NCI-H146 treated with DMSO at 0.1 percent for 48 hours (cell line): ENCODE measurements at regions not wholly inside any gene's neighbourhood (a gene's known extent, or its start where the extent isn't known, plus 50 kb on each side); places are given as distances from the start of the nearest gene placed in this dataset.
A peak's percentile ranks its signal among the peaks of the same experiment; 100 is the strongest.
"Not testable (repeated sequence)": the region's sequence is repeated elsewhere in the genome, so short reads cannot be mapped to it uniquely, and the experiment has no call there.

Source experiments
- DNase-seq: peaks from one replicate; lab custom pipeline; 2025; ENCODE audit not compliant: unreplicated experiment; lab: John Stamatoyannopoulos, UW

DNA sequence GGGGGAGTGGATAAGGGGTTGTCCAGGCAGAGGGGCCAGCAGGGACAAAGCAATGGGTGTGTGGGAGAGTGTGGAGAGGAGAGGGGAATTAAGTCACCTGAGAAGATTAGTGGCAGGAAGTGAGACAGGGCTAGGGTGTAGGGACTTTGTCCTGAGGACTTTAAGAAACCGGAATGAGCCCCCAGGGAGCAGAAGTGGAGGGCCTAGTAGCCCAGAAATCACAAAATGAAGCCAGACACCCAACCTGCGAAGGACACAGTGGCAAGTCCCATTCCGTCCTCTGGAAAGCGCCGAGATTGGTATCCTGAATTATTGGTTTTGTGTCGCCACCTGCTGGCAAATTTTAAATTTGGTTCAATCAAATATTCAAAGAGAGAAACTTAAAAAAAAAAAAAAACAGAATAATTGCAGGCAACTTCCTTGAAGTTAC, 78.0 kb upstream of the SLC25A36 start:
- peak; percentile 92 for DNase-seq

DNA sequence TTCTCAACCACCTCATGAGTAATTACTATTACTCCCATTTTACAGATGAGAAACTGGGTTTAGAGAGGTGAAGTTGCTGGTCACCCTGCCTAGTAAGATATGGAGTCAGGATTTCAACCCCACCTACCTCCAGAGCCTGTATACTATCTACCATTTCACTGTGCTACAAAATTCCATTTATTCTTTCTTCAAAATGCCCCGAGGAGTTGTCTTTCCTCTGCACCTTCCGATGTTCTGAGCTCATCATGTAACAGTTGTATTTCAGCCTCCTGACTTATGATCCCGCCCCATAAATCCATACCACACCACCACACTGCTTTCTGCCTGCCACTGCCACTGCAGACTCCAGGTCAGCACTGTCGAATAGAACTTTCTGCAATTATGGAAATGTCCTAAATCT, 71.3 kb upstream of the SLC25A36 start:
- no peak for DNase-seq

GRCh38 chr3:140871022-140871421, 70.6 kb upstream of the SLC25A36 start:
- DNase-seq, result no peak

GRCh38 chr3:140872165-140872564, 69.5 kb upstream of the SLC25A36 start:
- not testable (repeated sequence) for DNase-seq

DNA sequence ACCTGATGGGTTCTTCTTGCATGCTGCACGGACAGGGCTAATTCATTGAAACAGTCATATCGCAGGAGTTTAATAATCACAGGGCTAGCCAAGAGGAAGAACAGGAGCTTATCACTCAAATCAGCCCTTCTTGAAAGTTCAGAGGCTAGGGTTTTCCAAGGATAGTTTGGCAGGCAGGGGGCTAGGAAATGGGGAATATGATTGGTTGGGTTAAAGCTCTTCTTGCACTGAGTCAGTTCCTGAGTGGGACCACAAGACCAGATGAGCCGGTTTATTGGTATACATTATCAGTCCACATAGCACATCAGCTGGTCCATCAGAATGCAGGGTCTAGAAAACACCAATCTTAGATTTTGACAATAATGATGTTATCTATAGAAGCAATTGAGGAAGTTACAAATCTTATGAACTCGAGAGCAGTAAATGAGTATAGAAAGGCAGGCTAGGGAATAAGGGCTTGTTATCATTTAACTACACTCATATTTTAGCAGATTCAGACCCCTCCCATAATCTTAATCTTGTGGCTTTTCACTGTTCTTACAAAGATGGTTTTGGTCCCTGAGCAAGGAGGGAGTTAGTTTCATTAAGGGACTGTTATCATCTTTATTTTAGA, 58.1 kb upstream of the SLC25A36 start:
- no peak for DNase-seq

DNA sequence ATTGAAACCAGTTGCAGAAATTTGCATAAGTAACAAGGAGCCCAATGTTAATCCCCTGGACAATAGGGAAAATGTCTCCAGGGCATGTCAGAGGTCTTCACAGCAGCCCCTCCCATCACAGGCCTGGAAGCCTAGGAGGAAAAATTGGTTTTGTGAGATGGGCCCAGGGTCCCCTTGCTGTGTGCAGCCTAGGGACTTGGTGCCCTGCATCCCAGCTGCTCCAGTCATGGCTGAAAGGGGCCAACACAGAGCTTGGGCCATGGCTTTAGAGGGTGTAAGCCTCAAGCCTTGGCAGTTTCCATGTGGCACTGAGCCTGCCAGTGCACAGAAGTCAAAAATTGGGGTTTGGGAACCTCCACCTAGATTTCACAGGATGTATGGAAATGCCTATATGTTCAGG, 55.9 kb upstream of the SLC25A36 start:
- not testable (repeated sequence) for DNase-seq
